ENCODE measurements at regions not wholly inside any gene's neighbourhood (a gene's known extent, or its start where the extent isn't known, plus 50 kb on each side); places are given as distances from the start of the nearest gene placed in this dataset.
"Not testable (repeated sequence)": the region's sequence is repeated elsewhere in the genome, so short reads cannot be mapped to it uniquely, and the experiment has no call there.

GRCh38 chr1:219074084-219074728 lies 99.5 kb upstream of the LYPLAL1 start:
- DNase-seq, result no peak

- no peak for DNase-seq
Observed at GRCh38 chr1:219075121-219075879, 98.4 kb upstream of the LYPLAL1 start.

GRCh38 chr1:219076326-219076937 lies 97.2 kb upstream of the LYPLAL1 start:
- DNase-seq, result no peak

GRCh38 chr1:219077767-219078166 lies 95.9 kb upstream of the LYPLAL1 start:
- DNase-seq, result not testable (repeated sequence)

GRCh38 chr1:219081943-219082925 lies 91.4 kb upstream of the LYPLAL1 start:
- peak; percentile 17 for DNase-seq

- DNase-seq, result no peak
Observed at GRCh38 chr1:219083631-219084030, 90.0 kb upstream of the LYPLAL1 start.

GRCh38 chr1:219085082-219085481 lies 88.6 kb upstream of the LYPLAL1 start:
- DNase-seq, result no peak

GRCh38 chr1:219085988-219086387 lies 87.7 kb upstream of the LYPLAL1 start:
- no peak for DNase-seq

- DNase-seq, result no peak
Observed at GRCh38 chr1:219086956-219087469, 86.7 kb upstream of the LYPLAL1 start.

GRCh38 chr1:219088778-219089557 lies 84.7 kb upstream of the LYPLAL1 start:
- DNase-seq, result no peak

GRCh38 chr1:219090607-219091006 lies 83.1 kb upstream of the LYPLAL1 start:
- DNase-seq, result no peak

GRCh38 chr1:219092206-219092605 lies 81.5 kb upstream of the LYPLAL1 start:
- no peak for DNase-seq

- no peak for DNase-seq
Observed at GRCh38 chr1:219099307-219099706, 74.4 kb upstream of the LYPLAL1 start.

- no peak for DNase-seq
Observed at GRCh38 chr1:219100059-219100458, 73.6 kb upstream of the LYPLAL1 start.

GRCh38 chr1:219102466-219102865 lies 71.2 kb upstream of the LYPLAL1 start:
- not testable (repeated sequence) for DNase-seq

GRCh38 chr1:219105893-219106292 lies 67.8 kb upstream of the LYPLAL1 start:
- no peak for DNase-seq

- no peak for DNase-seq
Observed at GRCh38 chr1:219109424-219110018, 64.2 kb upstream of the LYPLAL1 start.

- no peak for DNase-seq
Observed at GRCh38 chr1:219113261-219113660, 60.4 kb upstream of the LYPLAL1 start.

- DNase-seq, result no peak
Observed at GRCh38 chr1:219114014-219114413, 59.7 kb upstream of the LYPLAL1 start.

GRCh38 chr1:219119839-219120238 lies 53.8 kb upstream of the LYPLAL1 start:
- no peak for DNase-seq
